ENCODE measurements at regions not wholly inside any gene's neighbourhood (a gene's known extent, or its start where the extent isn't known, plus 50 kb on each side); places are given as distances from the start of the nearest gene placed in this dataset.
A peak's percentile ranks its signal among the peaks of the same experiment; 100 is the strongest.

GRCh38 chr1:93744299-93744988, 62.8 kb upstream of the BCAR3 start:
- DNase-seq: no peak

GRCh38 chr1:93743465-93743864, 61.8 kb upstream of the BCAR3 start:
- no peak for DNase-seq

GRCh38 chr1:93740601-93741031, 59.0 kb upstream of the BCAR3 start:
- no peak for DNase-seq

- no peak for DNase-seq
Observed at GRCh38 chr1:93740157-93740556, 58.5 kb upstream of the BCAR3 start.

- DNase-seq: no peak
Observed at GRCh38 chr1:93739472-93739871, 57.8 kb upstream of the BCAR3 start.

GRCh38 chr1:93738926-93739325, 57.3 kb upstream of the BCAR3 start:
- DNase-seq: no peak

- DNase-seq: peak; percentile 99
Observed at GRCh38 chr1:93738075-93738622, 56.5 kb upstream of the BCAR3 start.

GRCh38 chr1:93735722-93736121, 54.1 kb upstream of the BCAR3 start:
- peak; percentile 95 for DNase-seq

- peak; percentile 52 for DNase-seq
Observed at GRCh38 chr1:93734999-93735398, 53.4 kb upstream of the BCAR3 start.

GRCh38 chr1:93733340-93733739, 51.7 kb upstream of the BCAR3 start:
- no peak for DNase-seq

GRCh38 chr1:93732514-93732913, 50.9 kb upstream of the BCAR3 start:
- DNase-seq: no peak

Data from EL (cell line).